CD4-positive, alpha-beta T cell treated with Interleukin-1 beta for 1 hour (primary cell): ENCODE measurements at regions not wholly inside any gene's neighbourhood (a gene's known extent, or its start where the extent isn't known, plus 50 kb on each side); places are given as distances from the start of the nearest gene placed in this dataset.
"Not testable (repeated sequence)": the region's sequence is repeated elsewhere in the genome, so short reads cannot be mapped to it uniquely, and the experiment has no call there.

Experiments used
- DNase-seq, 2 donors: peaks; one replicate each; pipeline ENCODE4 v3.0.0-alpha.2; 2020 to 2022

- DNase-seq = no peak
These were observed 548.6 kb upstream of the SLITRK5 start for GRCh38 chr13:87122551-87122950.

GRCh38 chr13:87123987-87124784 lies 547.0 kb upstream of the SLITRK5 start:
- DNase-seq = no peak

- no peak for DNase-seq
These were observed 546.4 kb upstream of the SLITRK5 start for GRCh38 chr13:87124785-87125074.

GRCh38 chr13:87128036-87128435 lies 543.1 kb upstream of the SLITRK5 start:
- no peak for DNase-seq

- DNase-seq = no peak
These were observed 542.7 kb upstream of the SLITRK5 start for GRCh38 chr13:87128491-87128890.

GRCh38 chr13:87129602-87130300 lies 541.4 kb upstream of the SLITRK5 start:
- no peak for DNase-seq

- no peak for DNase-seq
These were observed 540.7 kb upstream of the SLITRK5 start for GRCh38 chr13:87130423-87130822.

GRCh38 chr13:87131611-87132010 lies 539.6 kb upstream of the SLITRK5 start:
- no peak for DNase-seq

GRCh38 chr13:87138866-87139265 lies 532.3 kb upstream of the SLITRK5 start:
- DNase-seq = no peak

GRCh38 chr13:87147076-87147475 lies 524.1 kb upstream of the SLITRK5 start:
- DNase-seq = no peak

- DNase-seq = no peak
These were observed 517.8 kb upstream of the SLITRK5 start for GRCh38 chr13:87153371-87153770.

- no peak for DNase-seq
These were observed 504.8 kb upstream of the SLITRK5 start for GRCh38 chr13:87166348-87166747.

- no peak for DNase-seq
These were observed 502.8 kb upstream of the SLITRK5 start for GRCh38 chr13:87168390-87168789.

GRCh38 chr13:87169337-87169736 lies 501.8 kb upstream of the SLITRK5 start:
- DNase-seq = no peak

- no peak for DNase-seq
These were observed 498.9 kb upstream of the SLITRK5 start for GRCh38 chr13:87172166-87172835.

GRCh38 chr13:87185138-87185537 lies 486.0 kb upstream of the SLITRK5 start:
- not testable (repeated sequence) for DNase-seq

GRCh38 chr13:87186647-87187046 lies 484.5 kb upstream of the SLITRK5 start:
- not testable (repeated sequence) for DNase-seq

GRCh38 chr13:87191485-87191884 lies 479.7 kb upstream of the SLITRK5 start:
- not testable (repeated sequence) for DNase-seq

- no peak for DNase-seq
These were observed 472.8 kb upstream of the SLITRK5 start for GRCh38 chr13:87198371-87198770.

- DNase-seq = no peak
These were observed 464.5 kb upstream of the SLITRK5 start for GRCh38 chr13:87206708-87207107.

- DNase-seq = no peak
These were observed 463.7 kb upstream of the SLITRK5 start for GRCh38 chr13:87207280-87208003.

- no peak for DNase-seq
These were observed 462.5 kb upstream of the SLITRK5 start for GRCh38 chr13:87208636-87209035.

GRCh38 chr13:87234981-87235380 lies 436.2 kb upstream of the SLITRK5 start:
- DNase-seq = no peak
